MCF 10A (cell line): ENCODE measurements at regions not wholly inside any gene's neighbourhood (a gene's known extent, or its start where the extent isn't known, plus 50 kb on each side); places are given as distances from the start of the nearest gene placed in this dataset.

Source experiments
- BruUV-seq: library from RNA; stranded (reverse); fragments of 400-500 nt; replicated peaks from 2 replicates; lab custom pipeline; 2021; lab: Mats Ljungman, UMichigan
- CTCF ChIA-PET: fragments of 300-600 bp; sonication (Branson Sonifier 250); formaldehyde crosslinking; extraction: SDS; loops from one replicate; lab custom pipeline; 2021; ENCODE audit warnings: antibody characterized with exemption, inconsistent platforms; lab: Yijun Ruan, JAX
- POLR2A ChIA-PET: fragments of 300-600, 350-650 bp; sonication (Branson Sonifier 250); formaldehyde crosslinking; extraction: SDS; loops from one replicate; lab custom pipeline; 2020; ENCODE audit warnings: antibody characterized with exemption, inconsistent platforms; lab: Yijun Ruan, JAX
- DNase-seq: peaks from one replicate; pipeline ENCODE4 v3.0.0-alpha.2; 2018; ENCODE audit not compliant: unreplicated experiment
- H3K27ac Mint-ChIP-seq: one replicate; pipeline ENCODE4 v1.8.0; 2022; ENCODE audit warnings: mild to moderate bottlenecking, low read depth, mixed read lengths; ENCODE audit not compliant: unreplicated experiment
- H3K27me3 Mint-ChIP-seq: one replicate; pipeline ENCODE4 v1.8.0; 2022; ENCODE audit warnings: mixed read lengths; ENCODE audit not compliant: insufficient read depth, unreplicated experiment
- H3K36me3 Mint-ChIP-seq: one replicate; pipeline ENCODE4 v1.8.0; 2022; ENCODE audit warnings: mild to moderate bottlenecking, moderate library complexity, mixed read lengths; ENCODE audit not compliant: insufficient read depth, unreplicated experiment
- H3K4me1 Mint-ChIP-seq: one replicate; pipeline ENCODE4 v1.8.0; 2022; ENCODE audit warnings: mixed read lengths; ENCODE audit not compliant: insufficient read depth, unreplicated experiment
- H3K4me3 Mint-ChIP-seq: one replicate; pipeline ENCODE4 v1.8.0; 2022; ENCODE audit warnings: mild to moderate bottlenecking, moderate library complexity, mixed read lengths; ENCODE audit not compliant: unreplicated experiment
- H3K9me3 Mint-ChIP-seq: one replicate; pipeline ENCODE4 v1.8.0; 2022; ENCODE audit warnings: mixed read lengths; ENCODE audit not compliant: unreplicated experiment
- intact Hi-C: fragments of 100-400 bp; cut with micrococcal nuclease; formaldehyde crosslinking; loops from 2 replicates; pipeline ENCODE4 v1.14.1; 2022
- TF ChIP-seq, protein P1 (sequence below): fragments of 200-600 bp; IDR thresholded peaks from one replicate; pipeline ENCODE4 v1.8.0; 2022; ENCODE audit warnings: antibody characterized with exemption, mild to moderate bottlenecking; ENCODE audit not compliant: unreplicated experiment

DNA sequence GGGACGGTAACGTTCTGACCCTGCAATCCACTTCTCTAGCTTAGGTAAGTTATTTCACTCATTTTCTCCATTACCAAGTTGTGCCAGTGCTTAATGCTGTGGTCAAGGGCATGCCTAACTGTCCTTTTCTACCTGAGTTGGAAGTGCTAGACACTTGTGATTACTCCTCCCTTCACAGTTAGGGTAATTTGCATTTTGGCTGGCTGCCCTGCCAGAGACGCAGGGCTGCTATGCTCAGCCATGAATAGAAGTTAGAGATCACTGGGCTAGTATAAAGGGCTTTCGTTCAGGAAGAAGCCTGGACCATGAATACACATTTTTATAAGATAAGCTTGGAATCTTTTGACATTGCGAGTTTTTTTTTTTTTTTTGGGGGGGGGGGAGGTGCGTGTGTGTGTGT is 633.2 kb upstream of the NEGR1 start:
- TF ChIP-seq, protein P1, sequence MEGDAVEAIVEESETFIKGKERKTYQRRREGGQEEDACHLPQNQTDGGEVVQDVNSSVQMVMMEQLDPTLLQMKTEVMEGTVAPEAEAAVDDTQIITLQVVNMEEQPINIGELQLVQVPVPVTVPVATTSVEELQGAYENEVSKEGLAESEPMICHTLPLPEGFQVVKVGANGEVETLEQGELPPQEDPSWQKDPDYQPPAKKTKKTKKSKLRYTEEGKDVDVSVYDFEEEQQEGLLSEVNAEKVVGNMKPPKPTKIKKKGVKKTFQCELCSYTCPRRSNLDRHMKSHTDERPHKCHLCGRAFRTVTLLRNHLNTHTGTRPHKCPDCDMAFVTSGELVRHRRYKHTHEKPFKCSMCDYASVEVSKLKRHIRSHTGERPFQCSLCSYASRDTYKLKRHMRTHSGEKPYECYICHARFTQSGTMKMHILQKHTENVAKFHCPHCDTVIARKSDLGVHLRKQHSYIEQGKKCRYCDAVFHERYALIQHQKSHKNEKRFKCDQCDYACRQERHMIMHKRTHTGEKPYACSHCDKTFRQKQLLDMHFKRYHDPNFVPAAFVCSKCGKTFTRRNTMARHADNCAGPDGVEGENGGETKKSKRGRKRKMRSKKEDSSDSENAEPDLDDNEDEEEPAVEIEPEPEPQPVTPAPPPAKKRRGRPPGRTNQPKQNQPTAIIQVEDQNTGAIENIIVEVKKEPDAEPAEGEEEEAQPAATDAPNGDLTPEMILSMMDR: no peak
- no peaks in the 10 kb centered on the region for H3K9me3 Mint-ChIP-seq

DNA sequence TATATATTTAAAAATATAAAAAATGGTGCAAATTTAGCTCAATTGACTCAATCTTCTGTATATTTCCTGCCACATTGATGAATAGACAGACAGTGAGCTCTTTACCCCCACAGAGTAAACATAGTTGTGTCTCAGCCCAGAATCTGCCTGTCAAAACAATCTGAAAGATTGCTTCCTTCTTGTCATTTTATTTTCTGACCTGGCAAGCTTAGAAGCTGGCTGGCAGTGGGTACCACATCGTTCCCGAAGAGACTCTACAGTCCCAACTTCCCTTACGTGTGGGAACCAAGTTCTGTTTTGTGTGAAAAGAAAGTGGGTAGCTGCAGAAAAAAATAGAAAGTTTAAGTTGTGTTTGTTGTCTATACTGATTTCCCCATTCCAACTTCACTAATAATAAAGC is 629.3 kb upstream of the NEGR1 start:
- Mint-ChIP-seq H3K4me1 (no peaks in the 10 kb centered on the region), H3K27me3 (peaks cover 9% of the 10 kb centered on the region)
- intact Hi-C loops: no loop called here

More for the DNA sequence above, 633.2 kb upstream of the NEGR1 start:
- H3K4me1 Mint-ChIP-seq: no peaks in the 10 kb centered on the region
- H3K27ac Mint-ChIP-seq: no peak overlapping the region
- intact Hi-C loops: no loop called here
- no peaks in the 10 kb centered on the region for H3K36me3 Mint-ChIP-seq
- DNase-seq: no peak
- H3K4me3 Mint-ChIP-seq: no peak overlapping the region
- no peaks in the 10 kb centered on the region for H3K27me3 Mint-ChIP-seq
- ChIA-PET POLR2A (no interaction called here), CTCF (interaction anchor here (0.6 kb wide), 1 partner anchor 239 kb away, joined by 3 read pairs; no protein-coding TSS in a partner anchor)
- no TSS peak for BruUV-seq

DNA sequence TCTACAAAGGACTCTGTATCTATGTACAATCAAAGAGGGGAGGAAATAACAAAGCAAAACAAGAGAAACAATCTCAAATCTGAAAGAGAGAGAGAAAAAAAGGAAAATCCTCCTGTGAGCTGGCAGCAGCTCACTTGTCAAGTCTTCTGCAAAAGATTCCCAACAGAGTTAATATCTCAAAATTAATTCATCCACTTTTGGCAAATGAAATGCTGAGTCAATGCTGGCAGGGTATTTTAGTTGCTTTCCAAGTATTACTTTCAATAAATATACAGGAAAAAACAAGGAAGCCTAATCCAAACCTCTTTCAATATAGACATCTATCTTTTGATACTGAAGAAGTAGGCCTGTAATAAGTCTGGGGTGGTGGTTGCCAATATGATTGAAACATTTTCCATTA is 613.9 kb upstream of the NEGR1 start:
- H3K27me3 Mint-ChIP-seq: no peaks in the 10 kb centered on the region
- TF ChIP-seq, protein P1: no peak
- H3K4me3 Mint-ChIP-seq: no peak overlapping the region
- no peaks in the 10 kb centered on the region for H3K9me3 Mint-ChIP-seq
- ChIA-PET POLR2A (no interaction called here), CTCF (interaction anchor here (0.6 kb wide), 1 partner anchor 27 kb away, joined by 3 read pairs; no protein-coding TSS in a partner anchor)
- no peaks in the 10 kb centered on the region for H3K36me3 Mint-ChIP-seq
- H3K27ac Mint-ChIP-seq: no peak overlapping the region
- intact Hi-C loops: no loop called here
- H3K4me1 Mint-ChIP-seq: peaks cover 15% of the 10 kb centered on the region
- no TSS peak for BruUV-seq
- no peak for DNase-seq

More for the DNA sequence above, 629.3 kb upstream of the NEGR1 start:
- H3K36me3 Mint-ChIP-seq: no peaks in the 10 kb centered on the region
- no peak overlapping the region for H3K4me3 Mint-ChIP-seq
- no peak overlapping the region for H3K27ac Mint-ChIP-seq
- no peak for DNase-seq
- ChIA-PET POLR2A (no interaction called here), CTCF (no interaction called here)
- TF ChIP-seq, protein P1: no peak
- BruUV-seq: no TSS peak
- no peaks in the 10 kb centered on the region for H3K9me3 Mint-ChIP-seq

DNA sequence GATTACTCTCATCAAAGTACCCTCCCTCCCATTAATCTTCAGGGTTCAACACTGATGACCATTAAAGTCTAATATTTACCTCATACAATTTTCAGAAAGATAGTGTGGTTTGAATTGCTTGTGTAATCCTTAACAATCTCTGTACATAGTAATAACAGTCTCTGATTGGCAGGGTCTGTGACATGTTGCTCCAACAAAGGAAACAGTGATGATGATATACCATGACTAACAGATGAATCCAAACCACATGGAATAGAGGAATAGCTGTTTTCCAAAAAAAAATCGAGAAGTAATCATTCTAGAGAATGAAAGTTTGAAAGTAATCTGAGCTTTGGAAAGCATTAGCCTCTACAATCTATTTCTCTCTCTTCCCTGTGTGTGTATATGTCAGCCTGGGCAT is 610.1 kb upstream of the NEGR1 start:
- H3K9me3 Mint-ChIP-seq: no peaks in the 10 kb centered on the region
- H3K4me1 Mint-ChIP-seq: peaks cover 15% of the 10 kb centered on the region
- no peaks in the 10 kb centered on the region for H3K27me3 Mint-ChIP-seq

More for the DNA sequence above, 610.1 kb upstream of the NEGR1 start:
- no TSS peak for BruUV-seq
- DNase-seq: peak; percentile 27
- Mint-ChIP-seq H3K27ac (peak overlapping the region; percentile 75), H3K36me3 (no peaks in the 10 kb centered on the region), H3K4me3 (no peak overlapping the region)
- POLR2A ChIA-PET: interaction anchor here (1.4 to 1.5 kb wide), 2 partner anchors 13 to 608 kb away, joined by 3 read pairs; no protein-coding TSS in a partner anchor
- TF ChIP-seq, protein P1: no peak
- CTCF ChIA-PET: no interaction called here
- intact Hi-C loops: no loop called here
